ENCODE measurements at regions not wholly inside any gene's neighbourhood (a gene's known extent, or its start where the extent isn't known, plus 50 kb on each side); places are given as distances from the start of the nearest gene placed in this dataset.

DNA sequence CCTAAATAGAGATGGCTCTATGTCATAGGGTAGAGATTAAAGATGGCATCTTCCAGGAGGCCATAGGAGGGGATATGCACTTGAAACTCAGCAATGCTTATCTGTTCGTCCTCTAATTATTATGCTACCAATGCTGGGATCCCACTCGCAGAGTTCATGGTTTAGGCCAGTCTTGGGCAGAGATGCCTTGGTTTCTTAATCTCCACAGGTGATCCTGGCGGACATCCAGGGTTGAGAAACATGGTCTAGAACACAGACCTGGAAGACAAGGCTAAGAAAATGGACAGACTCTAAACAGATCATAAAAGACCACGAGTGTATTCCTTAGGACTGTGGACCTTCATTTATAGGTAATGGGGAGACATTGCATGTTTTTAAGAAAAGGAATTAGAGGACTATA, 70.0 kb upstream of the IRS2 start:
- no peak for ATAC-seq
- 59% methylated on average over 4 of the region's 4 CpGs for WGBS, 2 donors
- H3K9me3 ChIP-seq: no peaks in the 10 kb centered on the region
- H3K36me3 ChIP-seq (replicated peaks in 1 of 2; ENCODE audit: insufficient read depth in 1 of 2, low read depth in 2 of 2): no peaks in the 10 kb centered on the region
- H3K4me1 ChIP-seq: no peaks in the 10 kb centered on the region
- no peak for TF ChIP-seq POLR2A (IDR thresholded peaks at IDR 0.05)
- TF ChIP-seq, protein P1, sequence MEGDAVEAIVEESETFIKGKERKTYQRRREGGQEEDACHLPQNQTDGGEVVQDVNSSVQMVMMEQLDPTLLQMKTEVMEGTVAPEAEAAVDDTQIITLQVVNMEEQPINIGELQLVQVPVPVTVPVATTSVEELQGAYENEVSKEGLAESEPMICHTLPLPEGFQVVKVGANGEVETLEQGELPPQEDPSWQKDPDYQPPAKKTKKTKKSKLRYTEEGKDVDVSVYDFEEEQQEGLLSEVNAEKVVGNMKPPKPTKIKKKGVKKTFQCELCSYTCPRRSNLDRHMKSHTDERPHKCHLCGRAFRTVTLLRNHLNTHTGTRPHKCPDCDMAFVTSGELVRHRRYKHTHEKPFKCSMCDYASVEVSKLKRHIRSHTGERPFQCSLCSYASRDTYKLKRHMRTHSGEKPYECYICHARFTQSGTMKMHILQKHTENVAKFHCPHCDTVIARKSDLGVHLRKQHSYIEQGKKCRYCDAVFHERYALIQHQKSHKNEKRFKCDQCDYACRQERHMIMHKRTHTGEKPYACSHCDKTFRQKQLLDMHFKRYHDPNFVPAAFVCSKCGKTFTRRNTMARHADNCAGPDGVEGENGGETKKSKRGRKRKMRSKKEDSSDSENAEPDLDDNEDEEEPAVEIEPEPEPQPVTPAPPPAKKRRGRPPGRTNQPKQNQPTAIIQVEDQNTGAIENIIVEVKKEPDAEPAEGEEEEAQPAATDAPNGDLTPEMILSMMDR (IDR thresholded peaks at IDR 0.05): no peak
- intact Hi-C loops (cut with DNase I): no loop called here
- DNase-seq: no peak
- no peak overlapping the region for H3K27ac ChIP-seq
- no peak overlapping the region for H3K4me3 ChIP-seq
- no peaks in the 10 kb centered on the region for H3K27me3 ChIP-seq

DNA sequence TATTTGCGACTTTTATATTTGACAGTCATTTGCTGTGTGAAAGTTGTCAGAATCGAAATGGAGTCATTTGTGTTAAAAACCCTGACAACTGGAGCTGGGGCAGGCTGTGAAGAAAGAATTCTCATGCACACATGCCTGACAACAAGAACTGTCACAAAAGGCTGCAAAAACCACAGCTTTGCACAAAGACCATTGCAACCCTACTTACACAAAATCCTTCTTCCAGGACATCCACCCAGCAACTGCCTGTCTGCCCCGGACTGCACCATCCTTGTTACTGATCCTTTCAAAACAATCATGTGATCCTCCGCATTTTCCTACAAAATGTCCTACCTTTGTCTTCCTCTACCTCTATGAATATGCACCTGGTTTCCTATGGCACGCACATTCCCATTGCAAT, 66.8 kb upstream of the IRS2 start:
- Histone ChIP-seq H3K9me3 (no peaks in the 10 kb centered on the region), H3K27me3 (no peaks in the 10 kb centered on the region), H3K36me3 (replicated peaks in 1 of 2; ENCODE audit: insufficient read depth in 1 of 2, low read depth in 2 of 2) (no peaks in the 10 kb centered on the region), H3K27ac (no peak overlapping the region), H3K4me1 (no peaks in the 10 kb centered on the region), H3K4me3 (no peak overlapping the region)
- DNase-seq: no peak
- intact Hi-C loops (cut with DNase I): no loop called here
- WGBS, 2 donors: 66 to 71% methylated on average over 5 of the region's 5 CpGs
- ATAC-seq: no peak
- no peak for TF ChIP-seq POLR2A (IDR thresholded peaks at IDR 0.05)
- TF ChIP-seq, protein P1 (IDR thresholded peaks at IDR 0.05): no peak

DNA sequence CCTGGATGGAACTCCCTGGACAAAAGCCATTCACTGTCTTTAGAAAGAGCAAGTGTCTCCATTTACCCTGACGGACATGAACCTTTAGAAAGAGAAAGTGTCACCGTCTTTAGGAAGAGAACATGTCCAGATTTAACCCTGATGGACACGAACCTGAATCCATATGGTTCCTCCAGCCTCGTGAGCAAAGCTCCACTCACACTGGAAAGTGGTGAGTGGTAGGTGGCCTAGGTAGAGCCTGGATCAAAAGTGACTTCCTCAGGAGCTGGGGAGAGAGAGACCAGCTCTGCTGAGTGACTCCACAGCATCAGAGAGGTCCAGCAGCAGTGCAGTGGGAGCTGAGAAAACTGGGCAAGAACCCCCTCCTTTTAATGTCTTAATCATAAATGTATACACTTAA, 59.8 kb upstream of the IRS2 start:
- Histone ChIP-seq H3K4me3 (no peak overlapping the region), H3K9me3 (no peaks in the 10 kb centered on the region), H3K4me1 (no peaks in the 10 kb centered on the region), H3K27ac (no peak overlapping the region), H3K27me3 (no peaks in the 10 kb centered on the region), H3K36me3 (replicated peaks in 1 of 2; ENCODE audit: insufficient read depth in 1 of 2, low read depth in 2 of 2) (no peaks in the 10 kb centered on the region)
- intact Hi-C loops (cut with DNase I): no loop called here
- no peak for TF ChIP-seq POLR2A (IDR thresholded peaks at IDR 0.05)
- 73 to 75% methylated on average over 4 of the region's 4 CpGs for WGBS, 2 donors
- DNase-seq (no peak), ATAC-seq (no peak)

DNA sequence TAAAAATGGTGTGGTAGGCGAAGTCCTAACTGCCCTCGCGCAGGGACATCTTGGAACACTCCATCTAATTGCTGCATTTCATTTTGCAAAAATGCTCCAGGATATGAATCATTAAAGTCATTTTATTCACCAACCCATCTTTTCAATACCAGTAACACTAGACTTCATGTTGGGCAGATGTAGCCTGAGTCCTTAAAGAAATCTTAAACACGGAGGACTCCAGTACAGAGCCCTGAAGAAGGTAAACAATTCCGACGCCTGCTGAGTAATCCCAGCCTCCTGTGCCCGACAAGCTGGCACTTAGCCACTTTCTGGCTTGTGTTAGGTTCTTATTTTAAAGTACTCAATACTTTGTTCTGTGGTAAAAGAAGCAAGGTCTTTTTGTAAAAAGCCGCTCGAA, 58.0 kb upstream of the IRS2 start:
- whole genome bisulfite sequencing, 2 donors: 54 to 56% methylated on average over 9 of the region's 9 CpGs
- peak in 3 of 4 donors; percentile 11 to 67 (median 28) for DNase-seq
- Histone ChIP-seq H3K27me3 (no peaks in the 10 kb centered on the region), H3K27ac (no peak overlapping the region), H3K9me3 (no peaks in the 10 kb centered on the region), H3K36me3 (replicated peaks in 1 of 2; ENCODE audit: insufficient read depth in 1 of 2, low read depth in 2 of 2) (no peaks in the 10 kb centered on the region), H3K4me1 (no peaks in the 10 kb centered on the region), H3K4me3 (no peak overlapping the region)
- intact Hi-C loops (cut with DNase I): no loop called here
- no peak for ATAC-seq
- no peak for TF ChIP-seq POLR2A (IDR thresholded peaks at IDR 0.05)
- TF ChIP-seq, protein P1 (IDR thresholded peaks at IDR 0.05): no peak

DNA sequence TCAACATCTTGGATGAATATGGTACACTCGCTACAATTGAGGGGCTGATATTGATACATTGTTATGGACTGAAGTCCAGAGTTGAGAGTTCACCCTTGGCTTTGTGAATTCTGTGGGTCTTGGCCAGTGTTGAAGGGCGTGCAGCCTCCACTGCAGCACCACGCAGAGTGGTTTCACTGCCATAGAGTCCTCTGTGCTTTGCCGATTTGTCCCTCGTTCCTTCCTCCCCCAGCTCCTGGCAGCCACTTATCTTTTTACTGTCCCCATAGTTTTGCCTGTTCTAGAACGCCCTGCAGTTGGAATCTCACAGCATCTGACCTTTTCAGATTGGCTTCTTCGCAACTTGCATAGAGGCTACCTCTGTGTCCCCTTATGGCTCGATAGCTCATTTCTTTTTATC, 57.3 kb upstream of the IRS2 start:
- WGBS, 2 donors: 77 to 82% methylated on average over 8 of the region's 8 CpGs
- Histone ChIP-seq H3K27ac (no peak overlapping the region), H3K27me3 (no peaks in the 10 kb centered on the region), H3K4me1 (no peaks in the 10 kb centered on the region), H3K4me3 (no peak overlapping the region), H3K36me3 (replicated peaks in 1 of 2; ENCODE audit: insufficient read depth in 1 of 2, low read depth in 2 of 2) (no peaks in the 10 kb centered on the region), H3K9me3 (no peaks in the 10 kb centered on the region)
- ATAC-seq (no peak), DNase-seq (no peak)
- intact Hi-C loops (cut with DNase I): no loop called here
- TF ChIP-seq POLR2A (IDR thresholded peaks at IDR 0.05): no peak
- TF ChIP-seq, protein P1 (IDR thresholded peaks at IDR 0.05): no peak

All from body of pancreas (tissue), 4 donors.